B cell (primary cell): ENCODE measurements at regions not wholly inside any gene's neighbourhood (a gene's known extent, or its start where the extent isn't known, plus 50 kb on each side); places are given as distances from the start of the nearest gene placed in this dataset.

ENCODE experiments used
- ATAC-seq: fragments of 200-7000 bp; cut with Tn5 transposase; one replicate; pipeline ENCODE4 v1.10.0; 2021; ENCODE audit warnings: low read depth, mild to moderate bottlenecking, moderate number of reproducible peaks, moderate library complexity
- CTCF ChIA-PET: fragments of 350-600 bp; sonication (Branson Sonifier 250); formaldehyde crosslinking; loops from one replicate; lab custom pipeline; 2021; ENCODE audit warnings: antibody characterized with exemption, inconsistent platforms; lab: Charles Lee
- POLR2A ChIA-PET: fragments of 350-600 bp; sonication (Branson Sonifier 250); formaldehyde crosslinking; loops from one replicate; lab custom pipeline; 2021; ENCODE audit warnings: antibody characterized with exemption; lab: Charles Lee
- DNase-seq: peaks from one replicate; pipeline ENCODE4 v3.0.0; 2013
- H2AFZ ChIP-seq: 2 replicates; pipeline ENCODE4 v1.6.1; 2012; ENCODE audit warnings: mild to moderate bottlenecking, low read depth, low read length; ENCODE audit not compliant: insufficient read depth, poor library complexity, severe bottlenecking
- H3K27ac ChIP-seq, 2 donors: 1 replicate in 1 of 2; 2 replicates in 1 of 2; pipeline ENCODE4 v1.5.1; 2012 to 2013; ENCODE audit warnings: low read length in 2 of 2, mild to moderate bottlenecking in 2 of 2, moderate library complexity in 1 of 2
- H3K27me3 ChIP-seq, 4 experiments: fragments of 200-600 bp in 1 of 4; sonication (generic) in 1 of 4; replicated peaks in 1 of 4; 1 replicate in 2 of 4; 2 replicates in 2 of 4; pipeline versions ENCODE4 v1.6.1 to v1.7.0; 2013 to 2016; ENCODE audit warnings: low read length in 3 of 4, mild to moderate bottlenecking in 2 of 4, mixed read lengths in 1 of 4, moderate library complexity in 1 of 4; ENCODE audit not compliant: insufficient read depth in 4 of 4, control insufficient read depth in 3 of 4; ENCODE audit errors: control extremely low read depth in 1 of 4
- H3K36me3 ChIP-seq, 2 experiments: replicated peaks in 1 of 2; 1 replicate in 1 of 2; 2 replicates in 1 of 2; pipeline versions ENCODE4 v1.6.1 to v1.7.1; 2013; ENCODE audit warnings: low read length in 1 of 2; ENCODE audit not compliant: insufficient read depth in 2 of 2, control insufficient read depth in 1 of 2; ENCODE audit errors: control extremely low read depth in 1 of 2, extremely low read depth in 1 of 2
- H3K4me1 ChIP-seq, 2 donors: fragments of 200-600 bp in 1 of 2; sonication (generic) in 1 of 2; 1 replicate in 1 of 2; 2 replicates in 1 of 2; pipeline versions ENCODE4 v1.5.1 to v1.6.1; 2013 to 2017; ENCODE audit warnings: low read length in 2 of 2; ENCODE audit not compliant: control insufficient read depth in 2 of 2, insufficient read depth in 2 of 2
- H3K4me2 ChIP-seq: replicated peaks from 2 replicates; pipeline ENCODE3; 2012; ENCODE audit warnings: mild to moderate bottlenecking, low read depth, low read length; ENCODE audit not compliant: poor library complexity, severe bottlenecking
- H3K4me3 ChIP-seq, 5 experiments: fragments of 200-600 bp in 1 of 5; sonication (generic) in 1 of 5; 1 replicate in 3 of 5; 2 replicates in 2 of 5; pipeline versions ENCODE4 v1.5.1 to v1.7.0; 2011 to 2016; ENCODE audit warnings: low read length in 4 of 5, mild to moderate bottlenecking in 4 of 5, low read depth in 2 of 5, control low read depth in 1 of 5, moderate library complexity in 1 of 5; ENCODE audit not compliant: insufficient read depth in 1 of 5; ENCODE audit errors: control extremely low read depth in 1 of 5, extremely low read depth in 1 of 5
- H3K79me2 ChIP-seq: fragments of 200-600 bp; sonication (generic); one replicate; pipeline ENCODE4 v1.6.0; 2016; ENCODE audit warnings: low read length; ENCODE audit not compliant: control insufficient read depth, insufficient read depth
- H3K9ac ChIP-seq: fragments of 200-600 bp; sonication (generic); 2 replicates; pipeline ENCODE4 v1.6.1; 2017; ENCODE audit warnings: mild to moderate bottlenecking, low read length, moderate library complexity
- H3K9me3 ChIP-seq, 3 donors: one replicate each; pipeline versions ENCODE4 v1.6.1 to v1.7.1; 2013; ENCODE audit warnings: low read length in 2 of 3; ENCODE audit not compliant: control insufficient read depth in 2 of 3, insufficient read depth in 1 of 3; ENCODE audit errors: control extremely low read depth in 1 of 3
- H4K20me1 ChIP-seq: 2 replicates; pipeline ENCODE4 v1.6.0; 2012; ENCODE audit warnings: mild to moderate bottlenecking, low read length; ENCODE audit not compliant: insufficient read depth, control insufficient read depth, poor library complexity, severe bottlenecking
- H3K27ac Mint-ChIP-seq: one replicate; pipeline ENCODE4 v1.8.0; 2021; ENCODE audit warnings: mixed read lengths
- H3K27me3 Mint-ChIP-seq: one replicate; pipeline ENCODE4 v1.8.0; 2021; ENCODE audit warnings: mixed read lengths
- H3K4me1 Mint-ChIP-seq: one replicate; pipeline ENCODE4 v1.8.0; 2021; ENCODE audit warnings: mixed read lengths
- H3K4me3 Mint-ChIP-seq: one replicate; pipeline ENCODE4 v1.8.0; 2021; ENCODE audit warnings: mixed read lengths
- H3K9me3 Mint-ChIP-seq: one replicate; pipeline ENCODE4 v1.8.0; 2022; ENCODE audit warnings: mixed read lengths; ENCODE audit not compliant: insufficient read depth
- CTCF ChIP-seq: fragments of 200-600 bp; IDR thresholded peaks from one replicate; pipeline ENCODE4 v1.8.0; 2022; ENCODE audit warnings: antibody characterized with exemption, mild to moderate bottlenecking
- EZH2 ChIP-seq: IDR thresholded peaks from 2 replicates; pipeline ENCODE4 v1.6.1; 2012; ENCODE audit warnings: borderline replicate concordance, low read depth, mild to moderate bottlenecking, moderate library complexity, low read length; ENCODE audit not compliant: insufficient read depth, poor library complexity, severe bottlenecking
- WGBS: methylation state at CpG from one replicate; pipeline ENCODE4 v1.1.5; 2013; ENCODE audit warnings: missing lambda C conversion rate; ENCODE audit not compliant: insufficient coverage; 5-methylcytosine and 5-hydroxymethylcytosine counted together
- intact Hi-C: fragments of 100-400 bp; cut with micrococcal nuclease; formaldehyde crosslinking; loops from one replicate; pipeline ENCODE4 v1.10.0; 2022

GRCh38 chr10:28242555-28243204 is 60.2 kb downstream of the MPP7 start:
- Histone ChIP-seq H3K9ac (no peak overlapping the region), H4K20me1 (no peaks in the 10 kb centered on the region), H2AFZ (no peak overlapping the region), H3K4me3 (no peak overlapping the region), H3K79me2 (no peaks in the 10 kb centered on the region), H3K27ac (no peak overlapping the region), H3K9me3 (peaks cover 0 to 6% (median 5%) of the 10 kb centered on the region in 3 donors), H3K4me2 (no peak overlapping the region), H3K27me3 (no peaks in the 10 kb centered on the region), H3K36me3 (no peaks in the 10 kb centered on the region), H3K4me1 (no peaks in the 10 kb centered on the region)
- CTCF ChIA-PET, result interaction anchor here (0.6 to 4.1 kb wide), 12 partner anchors 11 to 1019 kb away, joined by 3 to 28 read pairs (median 4); partner anchors contain the start of gene MPP7
- H3K27me3 Mint-ChIP-seq, result peaks cover 22% of the 10 kb centered on the region
- H3K9me3 Mint-ChIP-seq, result peaks cover 3% of the 10 kb centered on the region
- intact Hi-C loops, result loop anchor here (5.0 kb wide), 2 partner anchors 500 to 685 kb away; no protein-coding TSS in a partner anchor
- DNase-seq (no peak), ATAC-seq (no peak)
- peaks cover 2% of the 10 kb centered on the region for H3K4me1 Mint-ChIP-seq
- no peak overlapping the region for H3K4me3 Mint-ChIP-seq
- no peak overlapping the region for H3K27ac Mint-ChIP-seq
- no CpG with 5 or more reads among the region's 1 CpG for WGBS
- POLR2A ChIA-PET, result no interaction called here
- TF ChIP-seq CTCF (no peak), EZH2 (no peak)

- ATAC-seq (peak; percentile 64), DNase-seq (peak; percentile 58)
- TF ChIP-seq CTCF, result peak; percentile 99
- TF ChIP-seq EZH2, result no peak
- H3K9ac ChIP-seq, result no peak overlapping the region
- no peaks in the 10 kb centered on the region for H3K27me3 ChIP-seq
- H3K79me2 ChIP-seq, result no peaks in the 10 kb centered on the region
- peaks cover 3% of the 10 kb centered on the region for H3K9me3 Mint-ChIP-seq
- ChIA-PET CTCF (interaction anchor here (0.5 to 4.1 kb wide), 24 partner anchors 8 to 1018 kb away, joined by 3 to 28 read pairs (median 4); partner anchors contain the start of gene MPP7), POLR2A (no interaction called here)
- H3K27me3 Mint-ChIP-seq, result peaks cover 22% of the 10 kb centered on the region
- no CpG with 5 or more reads among the region's 3 CpGs for WGBS
- no peak overlapping the region for H3K4me3 Mint-ChIP-seq
- no peaks in the 10 kb centered on the region for H3K36me3 ChIP-seq
- H3K4me2 ChIP-seq, result no peak overlapping the region
- H3K27ac Mint-ChIP-seq, result no peak overlapping the region
- H3K4me1 ChIP-seq, result no peaks in the 10 kb centered on the region
- peaks cover 0 to 6% (median 5%) of the 10 kb centered on the region in 3 donors for H3K9me3 ChIP-seq
- no peaks in the 10 kb centered on the region for H4K20me1 ChIP-seq
- H3K27ac ChIP-seq, result no peak overlapping the region
- H3K4me3 ChIP-seq, result no peak overlapping the region
- no peak overlapping the region for H2AFZ ChIP-seq
- intact Hi-C loops, result loop anchor here (5.0 kb wide), 2 partner anchors 500 to 685 kb away; no protein-coding TSS in a partner anchor
- peaks cover 2% of the 10 kb centered on the region for H3K4me1 Mint-ChIP-seq
Measured at GRCh38 chr10:28241741-28242399, 61.0 kb downstream of the MPP7 start.
